ENCODE measurements at regions not wholly inside any gene's neighbourhood (a gene's known extent, or its start where the extent isn't known, plus 50 kb on each side); places are given as distances from the start of the nearest gene placed in this dataset.

- TF ChIP-seq CTCF (IDR thresholded peaks at IDR 0.05 in 8 of 11, conservative IDR thresholded peaks at IDR 0.05 in 3 of 11) (no peak), POLR2A (IDR thresholded peaks at IDR 0.05) (no peak)
Observed at GRCh38 chr2:18073601-18074000, 195.1 kb downstream of the KCNS3 start.

Data from spleen (tissue), 7 donors.